Stimulated activated CD4-positive, alpha-beta T cell treated with anti-CD3 and anti-CD28 coated beads, Interleukin-1b, Interleukin-23, amount 100 ng/mL, for 48 hours (primary cell): ENCODE measurements at regions not wholly inside any gene's neighbourhood (a gene's known extent, or its start where the extent isn't known, plus 50 kb on each side); places are given as distances from the start of the nearest gene placed in this dataset.
A peak's percentile ranks its signal among the peaks of the same experiment; 100 is the strongest.

Experiments
- DNase-seq: peaks from one replicate; pipeline ENCODE4 v3.0.0-alpha.2; 2020

- DNase-seq: no peak
Observed at GRCh38 chr5:74248576-74248975, 392.0 kb downstream of the ENC1 start.

- DNase-seq: no peak
Observed at GRCh38 chr5:74244406-74244805, 396.1 kb downstream of the ENC1 start.

GRCh38 chr5:74243634-74244033 is 396.9 kb downstream of the ENC1 start:
- DNase-seq: no peak

GRCh38 chr5:74242516-74242915 is 398.0 kb downstream of the ENC1 start:
- no peak for DNase-seq

GRCh38 chr5:74241751-74242140 is 398.8 kb downstream of the ENC1 start:
- no peak for DNase-seq

GRCh38 chr5:74240783-74241750 is 399.5 kb downstream of the ENC1 start:
- no peak for DNase-seq

GRCh38 chr5:74239261-74239660 is 401.3 kb downstream of the ENC1 start:
- DNase-seq: no peak

- DNase-seq: no peak
Observed at GRCh38 chr5:74237571-74238145, 402.9 kb downstream of the ENC1 start.

- no peak for DNase-seq
Observed at GRCh38 chr5:74235552-74235951, 405.0 kb downstream of the ENC1 start.

- no peak for DNase-seq
Observed at GRCh38 chr5:74233571-74233970, 407.0 kb downstream of the ENC1 start.

- DNase-seq: no peak
Observed at GRCh38 chr5:74233091-74233490, 407.4 kb downstream of the ENC1 start.

GRCh38 chr5:74232276-74232675 is 408.3 kb downstream of the ENC1 start:
- DNase-seq: peak; percentile 22

- DNase-seq: no peak
Observed at GRCh38 chr5:74231697-74232096, 408.8 kb downstream of the ENC1 start.

- no peak for DNase-seq
Observed at GRCh38 chr5:74226716-74227485, 413.6 kb downstream of the ENC1 start.

GRCh38 chr5:74225587-74225986 is 414.9 kb downstream of the ENC1 start:
- DNase-seq: no peak

- no peak for DNase-seq
Observed at GRCh38 chr5:74224331-74224730, 416.2 kb downstream of the ENC1 start.

GRCh38 chr5:74222806-74223205 is 417.7 kb downstream of the ENC1 start:
- DNase-seq: no peak

- DNase-seq: no peak
Observed at GRCh38 chr5:74221413-74221812, 419.1 kb downstream of the ENC1 start.

GRCh38 chr5:74216012-74216411 is 424.5 kb downstream of the ENC1 start:
- no peak for DNase-seq

GRCh38 chr5:74212336-74212735 is 428.2 kb downstream of the ENC1 start:
- DNase-seq: no peak

GRCh38 chr5:74209571-74209970 is 431.0 kb downstream of the ENC1 start:
- no peak for DNase-seq

- no peak for DNase-seq
Observed at GRCh38 chr5:74206579-74207550, 433.7 kb downstream of the ENC1 start.
